EL (cell line): ENCODE measurements at regions not wholly inside any gene's neighbourhood (a gene's known extent, or its start where the extent isn't known, plus 50 kb on each side); places are given as distances from the start of the nearest gene placed in this dataset.
A peak's percentile ranks its signal among the peaks of the same experiment; 100 is the strongest.

Source experiments
- DNase-seq: peaks from one replicate; pipeline ENCODE4 v3.0.0-alpha.2; 2016

GRCh38 chr16:85173981-85174751 is 61.9 kb upstream of the CIBAR2 start:
- peak; percentile 97 for DNase-seq

DNA sequence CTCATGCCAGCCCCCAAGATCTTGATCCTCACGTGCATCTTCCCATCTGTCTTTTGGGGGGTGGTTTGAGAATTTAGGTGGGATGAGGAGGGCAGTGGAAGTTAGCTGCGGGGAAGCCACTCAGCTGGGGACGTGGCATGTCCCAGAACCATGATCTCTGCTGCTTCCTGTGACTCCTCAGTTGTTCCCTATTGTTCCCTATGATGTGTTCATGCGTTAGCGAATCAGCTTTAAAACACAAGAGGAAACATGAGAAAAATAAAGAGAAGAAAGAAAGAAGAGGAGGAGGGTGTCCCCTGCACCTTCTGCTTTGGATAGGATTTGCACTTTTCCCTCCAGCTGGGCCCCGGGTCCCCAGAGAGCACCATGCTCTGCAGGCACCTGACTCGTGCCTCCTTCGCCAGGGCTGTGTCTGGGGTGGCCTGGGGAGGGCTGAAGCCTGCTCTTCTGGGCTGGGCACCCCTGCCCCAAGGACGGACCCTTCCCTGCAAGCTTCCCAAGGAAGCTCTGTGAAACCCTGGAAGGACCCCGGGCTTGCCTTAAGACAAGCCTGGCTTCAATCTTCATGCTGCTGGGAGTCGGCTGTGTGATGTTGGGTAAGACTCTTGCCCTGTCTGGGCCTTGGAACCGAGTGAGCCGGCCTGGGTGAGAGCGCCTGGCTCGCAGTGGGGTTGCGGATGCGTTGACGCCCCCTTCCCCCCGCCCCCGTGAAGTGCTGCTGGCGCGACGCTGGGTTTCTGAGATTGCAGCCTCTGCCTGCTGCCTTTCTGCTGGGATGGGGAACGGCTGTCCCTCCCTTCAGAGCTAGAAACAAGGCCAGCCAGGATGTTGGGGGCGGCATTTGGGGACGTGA is 62.8 kb upstream of the CIBAR2 start:
- DNase-seq = peak; percentile 38

- no peak for DNase-seq
Observed at GRCh38 chr16:85175724-85176233, 63.5 kb upstream of the CIBAR2 start.

DNA sequence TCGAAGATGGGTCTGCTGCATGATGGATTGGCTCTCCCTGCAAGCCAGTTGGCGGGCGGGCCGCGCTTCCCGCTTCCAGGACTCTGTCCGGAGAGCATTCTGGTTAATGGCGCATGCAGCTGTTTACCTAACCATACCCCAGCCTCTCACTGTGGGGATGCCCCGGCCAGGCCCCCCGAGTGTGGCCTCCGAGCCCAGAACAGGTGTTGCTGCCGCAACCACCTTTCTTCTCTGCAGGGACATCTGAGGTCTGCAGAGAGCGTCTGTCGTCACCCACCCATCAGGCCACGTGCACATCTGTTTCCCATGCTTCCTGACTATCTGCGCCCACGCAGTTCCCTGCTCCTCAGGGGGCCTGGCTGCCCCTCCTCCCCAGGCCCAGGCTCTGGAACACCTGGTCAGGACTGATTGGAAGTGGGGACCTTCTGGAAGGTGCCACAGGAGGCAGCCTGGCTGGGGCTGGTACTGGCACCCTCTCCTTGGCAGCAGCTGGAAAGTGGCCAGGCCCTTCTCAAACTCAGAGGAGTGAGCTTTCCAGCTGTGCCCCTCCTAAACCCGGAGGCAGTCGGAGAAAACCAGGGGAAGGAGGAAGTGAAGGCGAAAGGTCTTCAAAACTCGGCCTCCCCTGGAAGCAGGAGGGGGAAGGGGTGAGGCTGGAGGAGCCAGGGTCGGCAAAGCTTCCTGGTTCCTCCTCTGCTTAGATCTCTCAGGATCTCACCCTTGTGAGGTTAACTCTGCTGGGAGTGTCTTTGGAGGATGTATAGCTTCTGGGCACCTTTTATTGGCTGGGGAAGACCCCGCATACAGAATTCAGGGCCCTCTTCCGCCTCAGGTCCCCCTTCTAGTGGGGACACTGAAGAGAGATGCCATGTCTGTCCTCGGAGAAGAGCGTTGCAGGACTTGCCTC is 64.5 kb upstream of the CIBAR2 start:
- no peak for DNase-seq

DNA sequence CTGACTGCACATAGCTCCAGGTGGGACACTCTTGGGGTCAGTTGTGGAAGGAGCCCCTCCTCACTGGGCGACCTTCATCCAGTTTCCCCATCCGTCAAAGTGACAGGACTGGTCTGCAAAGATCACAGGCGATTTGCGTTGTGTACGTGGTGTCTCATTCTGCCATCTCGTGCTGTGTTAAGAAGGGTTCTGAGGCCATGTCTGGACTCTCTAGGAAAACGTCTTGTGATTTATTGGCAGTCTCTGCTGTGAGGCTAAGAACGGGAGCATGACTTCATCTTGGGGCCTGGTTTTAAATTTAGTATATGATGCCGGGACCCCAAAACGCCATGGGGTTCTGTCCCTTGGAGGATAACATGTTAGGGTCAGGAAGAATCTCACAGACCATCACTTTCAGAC is 65.2 kb upstream of the CIBAR2 start:
- no peak for DNase-seq

GRCh38 chr16:85178006-85178591 is 65.8 kb upstream of the CIBAR2 start:
- no peak for DNase-seq

DNA sequence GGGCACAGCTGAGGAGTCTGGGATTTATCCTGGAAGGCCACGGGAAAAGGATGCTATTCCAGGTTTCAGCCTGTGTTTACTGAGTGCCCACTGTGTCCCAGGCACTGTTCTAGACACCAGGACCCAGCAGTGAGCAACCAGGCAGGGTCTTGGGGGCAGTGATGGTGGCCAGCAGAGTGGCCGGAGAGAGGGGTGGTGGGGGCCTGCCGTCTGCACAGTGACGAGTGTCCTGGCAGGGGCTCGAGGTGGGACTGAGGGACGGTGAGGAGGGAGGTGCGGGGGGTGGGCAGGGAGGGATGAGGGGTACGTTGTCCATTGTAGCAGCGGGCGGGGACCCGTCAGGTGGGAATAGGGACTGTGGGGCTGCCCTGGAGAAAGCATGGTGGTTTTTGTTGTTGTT is 66.3 kb upstream of the CIBAR2 start:
- DNase-seq = no peak

GRCh38 chr16:85179344-85180046 is 67.2 kb upstream of the CIBAR2 start:
- DNase-seq = no peak

DNA sequence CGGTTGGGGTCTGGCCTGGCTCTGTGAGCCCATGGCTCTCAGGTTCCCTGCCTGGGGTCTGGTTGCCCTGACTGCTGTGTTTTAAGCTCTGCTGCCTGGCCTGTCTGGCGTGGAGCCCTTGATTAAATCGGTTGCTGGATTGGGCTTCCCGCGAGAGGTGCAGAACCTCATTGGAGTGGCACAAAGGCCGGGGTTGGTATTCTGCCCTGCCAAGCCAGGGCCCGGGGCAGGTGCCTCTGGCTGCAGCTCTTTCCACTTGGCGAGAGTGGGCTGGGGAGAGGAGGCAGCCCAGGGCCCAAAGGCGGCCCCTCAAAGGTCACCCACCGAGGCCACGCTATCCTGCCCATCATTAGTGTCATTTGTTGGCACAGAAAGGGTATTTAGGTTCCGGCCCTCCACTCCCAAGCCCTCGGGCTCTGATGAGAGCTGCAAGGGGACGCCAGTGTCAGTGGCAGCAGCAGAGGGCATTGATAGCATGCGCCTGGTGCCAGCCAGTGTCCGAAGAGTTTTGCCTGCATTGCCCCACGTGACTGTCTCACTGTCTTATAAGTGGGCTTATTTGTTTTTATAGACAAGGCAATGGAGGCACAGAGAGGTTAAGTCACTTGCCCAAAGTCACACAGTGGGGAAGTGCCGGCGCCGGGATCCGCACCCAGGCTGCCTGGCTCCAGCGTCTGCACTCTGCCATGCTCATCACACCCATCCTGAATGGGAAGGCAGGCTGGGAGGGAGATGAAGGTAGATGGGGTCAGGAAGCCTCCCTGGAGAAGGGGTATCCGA is 68.0 kb upstream of the CIBAR2 start:
- DNase-seq = no peak

DNA sequence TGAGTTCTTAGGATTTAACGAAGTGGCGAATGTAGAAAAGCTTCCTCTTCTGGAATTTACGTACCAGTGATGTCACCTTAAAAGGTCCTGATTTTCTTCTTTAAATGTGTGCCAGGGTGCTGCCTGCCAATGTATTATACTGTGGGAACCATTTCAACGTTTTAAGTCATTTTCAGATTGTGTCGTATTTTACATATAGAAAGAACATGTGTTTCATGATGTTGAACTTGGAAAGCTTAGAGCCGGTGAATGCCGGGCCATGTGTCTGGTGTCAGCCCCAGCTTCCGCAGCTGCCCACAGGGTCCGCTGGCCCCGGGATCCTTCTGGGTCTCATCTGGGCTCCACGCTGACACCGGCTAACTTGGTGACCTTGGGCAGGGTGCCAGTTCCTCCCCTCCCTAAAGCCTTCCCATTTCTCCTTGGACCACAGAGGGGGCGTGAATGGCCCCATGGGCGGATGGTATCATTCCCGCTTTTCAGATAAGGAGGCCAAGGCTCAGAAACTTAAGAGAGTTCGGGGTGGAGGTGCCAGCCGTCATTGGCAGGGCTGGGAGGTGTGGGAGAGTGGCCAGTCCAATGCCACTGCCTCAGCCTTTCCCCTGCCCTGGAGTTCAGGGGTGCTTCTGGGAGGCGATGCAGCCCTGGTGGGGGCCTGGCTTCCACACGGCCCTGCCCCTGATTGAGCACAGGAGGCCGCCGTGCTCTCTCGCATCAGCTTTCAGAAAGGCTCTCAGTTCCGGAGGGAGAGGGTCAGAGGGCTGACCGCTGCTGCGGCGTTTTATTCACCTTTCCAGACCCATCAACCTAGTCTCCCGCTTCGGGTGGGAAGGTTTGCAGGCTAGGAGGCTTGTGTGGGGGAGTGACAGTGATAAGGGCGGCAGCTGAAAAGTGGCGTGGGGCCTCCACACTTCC is 68.8 kb upstream of the CIBAR2 start:
- DNase-seq = no peak

DNA sequence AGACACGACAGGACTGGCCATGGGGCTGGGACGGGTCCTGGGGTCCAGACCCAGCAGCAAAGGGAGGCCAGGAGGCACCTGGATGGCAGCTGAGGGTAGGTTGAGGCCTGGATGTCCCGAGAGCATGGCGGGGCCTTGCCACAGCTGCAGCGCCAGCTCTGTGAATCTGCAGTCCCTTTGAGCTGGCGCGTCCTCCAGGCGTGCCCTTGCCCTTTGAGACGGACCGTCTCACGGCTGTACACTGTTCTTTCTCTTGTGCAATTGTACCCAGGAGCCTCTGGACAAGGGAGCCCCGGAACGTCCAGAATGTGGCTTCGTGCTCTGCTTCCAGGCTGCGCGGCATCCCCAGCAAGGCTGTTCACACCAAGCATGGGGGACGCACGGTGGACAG is 69.5 kb upstream of the CIBAR2 start:
- DNase-seq = no peak

DNA sequence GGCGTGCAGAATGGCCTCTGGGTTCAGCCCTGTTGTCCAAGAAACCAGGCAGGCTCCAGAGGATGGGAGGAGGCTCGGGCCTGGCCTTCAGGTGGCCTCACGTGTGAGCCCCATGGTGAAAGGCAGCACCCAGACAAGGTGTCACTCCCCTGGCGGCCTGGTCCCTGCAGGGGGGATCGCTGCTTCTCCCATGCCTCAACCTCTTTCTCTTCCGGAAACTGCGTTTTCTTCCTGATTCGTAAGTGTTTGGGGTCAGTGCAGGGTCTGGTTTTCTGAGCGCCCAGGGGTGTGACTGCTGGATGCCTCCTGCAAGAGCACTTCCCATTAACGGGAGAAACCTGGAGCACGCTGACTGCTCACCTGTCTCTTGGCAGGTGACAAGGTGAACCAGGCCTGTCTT is 70.0 kb upstream of the CIBAR2 start:
- no peak for DNase-seq

GRCh38 chr16:85182774-85183173 is 70.5 kb upstream of the CIBAR2 start:
- DNase-seq = no peak

GRCh38 chr16:85183564-85183963 is 71.3 kb upstream of the CIBAR2 start:
- DNase-seq = no peak

GRCh38 chr16:85184404-85184803 is 72.1 kb upstream of the CIBAR2 start:
- no peak for DNase-seq

DNA sequence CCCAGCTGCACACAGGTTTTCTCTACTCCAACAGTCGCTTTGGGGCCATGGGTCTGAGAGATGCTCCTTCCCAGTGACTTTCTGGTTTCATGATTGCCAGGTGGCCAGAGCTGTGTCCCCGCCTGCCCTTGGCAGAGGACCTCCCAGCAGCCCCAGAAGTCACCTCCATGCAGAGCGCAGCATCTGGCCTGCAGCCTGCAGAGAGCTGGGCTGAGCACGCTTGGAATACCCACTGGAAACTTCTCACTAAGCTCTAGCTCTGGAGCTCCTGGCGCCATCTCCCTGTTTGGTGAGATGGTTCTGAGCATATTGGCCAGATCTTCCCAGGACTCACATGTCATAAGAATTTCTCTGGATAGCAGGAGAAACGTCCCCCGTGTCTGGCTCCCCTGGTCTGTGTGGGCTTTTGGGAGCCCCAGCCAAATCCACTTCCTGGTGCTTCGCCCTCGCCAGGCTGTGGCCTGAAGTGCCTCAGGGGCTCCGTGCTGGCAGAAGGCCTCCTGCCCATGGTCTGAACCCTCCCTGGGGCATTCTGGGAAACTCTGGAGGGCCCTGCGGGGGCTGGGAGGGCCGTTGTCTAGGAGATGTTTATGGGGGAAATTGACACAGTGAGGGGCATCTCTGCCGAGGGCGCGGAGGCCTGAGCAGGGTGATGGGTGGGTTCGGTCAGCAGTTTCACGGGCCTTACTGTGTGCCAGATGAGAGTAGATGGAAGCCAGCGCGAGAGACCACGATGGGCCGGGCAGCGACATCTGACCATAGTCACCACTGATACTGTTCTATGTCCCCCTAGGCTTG is 73.2 kb upstream of the CIBAR2 start:
- DNase-seq = no peak

- peak; percentile 77 for DNase-seq
Observed at GRCh38 chr16:85187002-85187401, 74.7 kb upstream of the CIBAR2 start.

- DNase-seq = no peak
Observed at GRCh38 chr16:85187447-85187846, 75.2 kb upstream of the CIBAR2 start.

- DNase-seq = no peak
Observed at GRCh38 chr16:85187886-85188285, 75.6 kb upstream of the CIBAR2 start.
